GM21528 (cell line): ENCODE measurements at regions not wholly inside any gene's neighbourhood (a gene's known extent, or its start where the extent isn't known, plus 50 kb on each side); places are given as distances from the start of the nearest gene placed in this dataset.

Source experiments
- ATAC-seq: cut with Tn5 transposase; IDR thresholded peaks from one replicate; pipeline ENCODE4 v1.9.1; 2021; ENCODE audit warnings: mild to moderate bottlenecking, moderate library complexity; ENCODE audit not compliant: unreplicated experiment, low FRiP score

- no peak for ATAC-seq
Measured at GRCh38 chr21:43348801-43349261, 78.1 kb downstream of the SIK1 start.

GRCh38 chr21:43348170-43348766, 78.7 kb downstream of the SIK1 start:
- no peak for ATAC-seq

GRCh38 chr21:43347461-43348169, 79.3 kb downstream of the SIK1 start:
- no peak for ATAC-seq

- no peak for ATAC-seq
Measured at GRCh38 chr21:43346551-43346950, 80.4 kb downstream of the SIK1 start.

GRCh38 chr21:43345746-43346409, 81.1 kb downstream of the SIK1 start:
- no peak for ATAC-seq

- no peak for ATAC-seq
Measured at GRCh38 chr21:43345046-43345745, 81.7 kb downstream of the SIK1 start.

GRCh38 chr21:43343992-43344886, 82.7 kb downstream of the SIK1 start:
- no peak for ATAC-seq

- ATAC-seq: no peak
Measured at GRCh38 chr21:43343095-43343991, 83.6 kb downstream of the SIK1 start.

- ATAC-seq: no peak
Measured at GRCh38 chr21:43342301-43342881, 84.5 kb downstream of the SIK1 start.

GRCh38 chr21:43341378-43342161, 85.4 kb downstream of the SIK1 start:
- no peak for ATAC-seq

- no peak for ATAC-seq
Measured at GRCh38 chr21:43340491-43341377, 86.2 kb downstream of the SIK1 start.

- no peak for ATAC-seq
Measured at GRCh38 chr21:43339668-43340067, 87.3 kb downstream of the SIK1 start.

GRCh38 chr21:43338951-43339350, 88.0 kb downstream of the SIK1 start:
- no peak for ATAC-seq

- no peak for ATAC-seq
Measured at GRCh38 chr21:43337901-43338655, 88.9 kb downstream of the SIK1 start.

GRCh38 chr21:43335119-43335518, 91.8 kb downstream of the SIK1 start:
- no peak for ATAC-seq

GRCh38 chr21:43334214-43334958, 92.5 kb downstream of the SIK1 start:
- ATAC-seq: no peak
